Gastroesophageal sphincter (tissue), 3 donors: ENCODE measurements at regions not wholly inside any gene's neighbourhood (a gene's known extent, or its start where the extent isn't known, plus 50 kb on each side); places are given as distances from the start of the nearest gene placed in this dataset.

Experiments used
- POLR2A ChIP-seq, 2 donors: fragments of 450-650 bp; IDR thresholded peaks; one replicate each; pipeline ENCODE4 v1.6.1; 2017; ENCODE audit warnings: antibody characterized with exemption in 2 of 2, mild to moderate bottlenecking in 2 of 2, moderate library complexity in 1 of 2
- POLR2AphosphoS5 ChIP-seq: sonication (generic); formaldehyde crosslinking; IDR thresholded peaks from one replicate; pipeline ENCODE4 v1.6.1; 2017; ENCODE audit warnings: antibody characterized with exemption
- TF ChIP-seq, protein P1 (sequence below), 4 experiments: fragments of 200-600 bp in 2 of 4; fragments of 450-650 bp in 2 of 4; sonication (generic) in 1 of 4; IDR thresholded peaks; one replicate each; pipeline ENCODE4 v1.5.1; 2017 to 2019; ENCODE audit warnings: antibody characterized with exemption in 4 of 4, mild to moderate bottlenecking in 2 of 4, moderate library complexity in 2 of 4

DNA sequence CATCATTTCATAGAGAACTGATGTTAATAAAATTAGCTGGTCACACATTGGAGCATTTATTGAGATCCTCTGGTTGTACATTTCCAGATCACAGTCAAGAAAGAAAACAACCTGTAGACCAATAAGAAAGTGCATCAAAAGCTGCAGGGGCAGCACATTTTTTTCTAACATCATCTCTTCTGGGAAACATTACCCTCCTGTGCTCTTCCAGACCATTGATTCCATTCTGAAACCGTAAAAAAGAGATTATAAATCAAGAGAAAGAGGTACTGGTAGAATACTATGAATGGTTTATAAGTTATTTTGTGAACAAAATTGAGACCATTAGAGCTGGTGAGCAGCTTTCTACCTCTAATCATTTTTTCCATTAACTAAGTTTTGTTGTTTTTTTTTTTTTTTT, 1548.2 kb upstream of the CELF4 start:
- TF ChIP-seq, protein P1, sequence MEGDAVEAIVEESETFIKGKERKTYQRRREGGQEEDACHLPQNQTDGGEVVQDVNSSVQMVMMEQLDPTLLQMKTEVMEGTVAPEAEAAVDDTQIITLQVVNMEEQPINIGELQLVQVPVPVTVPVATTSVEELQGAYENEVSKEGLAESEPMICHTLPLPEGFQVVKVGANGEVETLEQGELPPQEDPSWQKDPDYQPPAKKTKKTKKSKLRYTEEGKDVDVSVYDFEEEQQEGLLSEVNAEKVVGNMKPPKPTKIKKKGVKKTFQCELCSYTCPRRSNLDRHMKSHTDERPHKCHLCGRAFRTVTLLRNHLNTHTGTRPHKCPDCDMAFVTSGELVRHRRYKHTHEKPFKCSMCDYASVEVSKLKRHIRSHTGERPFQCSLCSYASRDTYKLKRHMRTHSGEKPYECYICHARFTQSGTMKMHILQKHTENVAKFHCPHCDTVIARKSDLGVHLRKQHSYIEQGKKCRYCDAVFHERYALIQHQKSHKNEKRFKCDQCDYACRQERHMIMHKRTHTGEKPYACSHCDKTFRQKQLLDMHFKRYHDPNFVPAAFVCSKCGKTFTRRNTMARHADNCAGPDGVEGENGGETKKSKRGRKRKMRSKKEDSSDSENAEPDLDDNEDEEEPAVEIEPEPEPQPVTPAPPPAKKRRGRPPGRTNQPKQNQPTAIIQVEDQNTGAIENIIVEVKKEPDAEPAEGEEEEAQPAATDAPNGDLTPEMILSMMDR (IDR thresholded peaks at IDR 0.05), result no peak
- TF ChIP-seq POLR2A (IDR thresholded peaks at IDR 0.05) (no peak), POLR2AphosphoS5 (no peak)
